HG03108 (cell line): ENCODE measurements at regions not wholly inside any gene's neighbourhood (a gene's known extent, or its start where the extent isn't known, plus 50 kb on each side); places are given as distances from the start of the nearest gene placed in this dataset.
A peak's percentile ranks its signal among the peaks of the same experiment; 100 is the strongest.

Source experiments
- ATAC-seq: cut with Tn5 transposase; IDR thresholded peaks from one replicate; pipeline ENCODE4 v1.9.1; 2021; ENCODE audit warnings: moderate library complexity; ENCODE audit not compliant: unreplicated experiment

GRCh38 chr21:36532769-36533467, 53.0 kb upstream of the CLDN14 start:
- no peak for ATAC-seq

GRCh38 chr21:36533468-36533848, 53.5 kb upstream of the CLDN14 start:
- no peak for ATAC-seq

GRCh38 chr21:36534656-36535055, 54.7 kb upstream of the CLDN14 start:
- ATAC-seq: no peak

- ATAC-seq: peak; percentile 79
Observed at GRCh38 chr21:36535618-36536241, 55.8 kb upstream of the CLDN14 start.

- no peak for ATAC-seq
Observed at GRCh38 chr21:36538761-36539160, 58.8 kb upstream of the CLDN14 start.

- no peak for ATAC-seq
Observed at GRCh38 chr21:36539434-36540150, 59.7 kb upstream of the CLDN14 start.

GRCh38 chr21:36540700-36541099, 60.8 kb upstream of the CLDN14 start:
- no peak for ATAC-seq

- ATAC-seq: no peak
Observed at GRCh38 chr21:36541721-36542139, 61.8 kb upstream of the CLDN14 start.

GRCh38 chr21:36542312-36543101, 62.6 kb upstream of the CLDN14 start:
- ATAC-seq: peak; percentile 68

GRCh38 chr21:36543924-36544323, 64.0 kb upstream of the CLDN14 start:
- no peak for ATAC-seq

- ATAC-seq: no peak
Observed at GRCh38 chr21:36544545-36544944, 64.6 kb upstream of the CLDN14 start.

- ATAC-seq: no peak
Observed at GRCh38 chr21:36545776-36546511, 66.0 kb upstream of the CLDN14 start.

GRCh38 chr21:36547464-36547863, 67.5 kb upstream of the CLDN14 start:
- ATAC-seq: no peak

- ATAC-seq: no peak
Observed at GRCh38 chr21:36548866-36549265, 68.9 kb upstream of the CLDN14 start.

GRCh38 chr21:36549470-36549869, 69.5 kb upstream of the CLDN14 start:
- no peak for ATAC-seq

- no peak for ATAC-seq
Observed at GRCh38 chr21:36550761-36551160, 70.8 kb upstream of the CLDN14 start.

GRCh38 chr21:36551321-36551720, 71.4 kb upstream of the CLDN14 start:
- no peak for ATAC-seq

- ATAC-seq: no peak
Observed at GRCh38 chr21:36551731-36552433, 72.0 kb upstream of the CLDN14 start.

- no peak for ATAC-seq
Observed at GRCh38 chr21:36552434-36552785, 72.5 kb upstream of the CLDN14 start.

- ATAC-seq: no peak
Observed at GRCh38 chr21:36553406-36553805, 73.5 kb upstream of the CLDN14 start.
